ENCODE measurements at regions not wholly inside any gene's neighbourhood (a gene's known extent, or its start where the extent isn't known, plus 50 kb on each side); places are given as distances from the start of the nearest gene placed in this dataset.

- no peak for TF ChIP-seq CTCF (IDR thresholded peaks at IDR 0.05)
- no peak for TF ChIP-seq POLR2A (IDR thresholded peaks at IDR 0.05)
These were observed 750.3 kb downstream of the FAT4 start for GRCh38 chr4:126065016-126065415.
